DMS 273 (cell line): ENCODE measurements at regions not wholly inside any gene's neighbourhood (a gene's known extent, or its start where the extent isn't known, plus 50 kb on each side); places are given as distances from the start of the nearest gene placed in this dataset.

ENCODE experiments used
- DNase-seq: peaks from one replicate; lab custom pipeline; 2025; ENCODE audit not compliant: unreplicated experiment; lab: John Stamatoyannopoulos, UW

GRCh38 chr10:111968647-111969046 lies 214.9 kb downstream of the GPAM start:
- no peak for DNase-seq

- no peak for DNase-seq
Measured at GRCh38 chr10:111970111-111970510, 213.5 kb downstream of the GPAM start.

GRCh38 chr10:111972109-111972508 lies 211.5 kb downstream of the GPAM start:
- no peak for DNase-seq

GRCh38 chr10:111973306-111973705 lies 210.3 kb downstream of the GPAM start:
- DNase-seq: no peak

- no peak for DNase-seq
Measured at GRCh38 chr10:111973826-111974225, 209.7 kb downstream of the GPAM start.

GRCh38 chr10:111974325-111974724 lies 209.2 kb downstream of the GPAM start:
- no peak for DNase-seq

GRCh38 chr10:111976557-111976956 lies 207.0 kb downstream of the GPAM start:
- DNase-seq: no peak

GRCh38 chr10:111984057-111984456 lies 199.5 kb downstream of the GPAM start:
- no peak for DNase-seq

GRCh38 chr10:111986079-111986478 lies 197.5 kb downstream of the GPAM start:
- no peak for DNase-seq

- DNase-seq: no peak
Measured at GRCh38 chr10:111988646-111989045, 194.9 kb downstream of the GPAM start.

- no peak for DNase-seq
Measured at GRCh38 chr10:111989136-111989911, 194.2 kb downstream of the GPAM start.

- DNase-seq: peak; percentile 0
Measured at GRCh38 chr10:111990734-111991133, 192.8 kb downstream of the GPAM start.

- DNase-seq: no peak
Measured at GRCh38 chr10:111993321-111993720, 190.2 kb downstream of the GPAM start.

GRCh38 chr10:111993872-111994426 lies 189.6 kb downstream of the GPAM start:
- no peak for DNase-seq

GRCh38 chr10:111996103-111996502 lies 187.5 kb downstream of the GPAM start:
- DNase-seq: no peak

- DNase-seq: no peak
Measured at GRCh38 chr10:111998728-111999127, 184.8 kb downstream of the GPAM start.

GRCh38 chr10:111999205-111999914 lies 184.2 kb downstream of the GPAM start:
- DNase-seq: no peak

- DNase-seq: no peak
Measured at GRCh38 chr10:111999915-112000302, 183.7 kb downstream of the GPAM start.

- no peak for DNase-seq
Measured at GRCh38 chr10:112000466-112000865, 183.1 kb downstream of the GPAM start.

GRCh38 chr10:112002206-112002605 lies 181.4 kb downstream of the GPAM start:
- no peak for DNase-seq

GRCh38 chr10:112004075-112004474 lies 179.5 kb downstream of the GPAM start:
- no peak for DNase-seq

GRCh38 chr10:112005044-112005443 lies 178.5 kb downstream of the GPAM start:
- DNase-seq: no peak
